ENCODE measurements at regions not wholly inside any gene's neighbourhood (a gene's known extent, or its start where the extent isn't known, plus 50 kb on each side); places are given as distances from the start of the nearest gene placed in this dataset.

DNA sequence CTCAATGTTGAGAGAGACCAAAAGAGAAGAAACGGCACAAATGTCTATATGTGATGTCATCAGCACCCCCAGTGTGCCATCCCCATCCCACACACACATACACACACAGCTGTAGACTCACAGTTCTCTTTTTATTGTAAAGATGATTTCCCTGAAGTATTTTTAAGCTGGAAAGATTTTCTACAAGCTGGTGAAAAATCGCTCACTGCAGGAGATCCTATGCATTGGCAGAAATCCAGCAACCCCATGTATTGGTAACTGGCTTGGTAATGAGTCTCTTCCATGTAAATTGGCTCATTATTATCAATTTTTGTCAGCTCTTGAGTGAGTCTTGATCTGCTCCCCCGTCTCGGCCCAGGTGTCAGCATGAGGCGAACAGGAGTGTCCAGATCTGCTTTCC, 107.1 kb upstream of the UQCRFS1 start:
- H3K4me3 ChIP-seq: no peak overlapping the region
- H3K9me3 ChIP-seq: no peaks in the 10 kb centered on the region
- DNase-seq: no peak
- TF ChIP-seq POLR2AphosphoS5 (IDR thresholded peaks at IDR 0.05) (no peak), EP300 (IDR thresholded peaks at IDR 0.05) (no peak), POLR2A (IDR thresholded peaks at IDR 0.05) (no peak)
- TF ChIP-seq, protein P1, sequence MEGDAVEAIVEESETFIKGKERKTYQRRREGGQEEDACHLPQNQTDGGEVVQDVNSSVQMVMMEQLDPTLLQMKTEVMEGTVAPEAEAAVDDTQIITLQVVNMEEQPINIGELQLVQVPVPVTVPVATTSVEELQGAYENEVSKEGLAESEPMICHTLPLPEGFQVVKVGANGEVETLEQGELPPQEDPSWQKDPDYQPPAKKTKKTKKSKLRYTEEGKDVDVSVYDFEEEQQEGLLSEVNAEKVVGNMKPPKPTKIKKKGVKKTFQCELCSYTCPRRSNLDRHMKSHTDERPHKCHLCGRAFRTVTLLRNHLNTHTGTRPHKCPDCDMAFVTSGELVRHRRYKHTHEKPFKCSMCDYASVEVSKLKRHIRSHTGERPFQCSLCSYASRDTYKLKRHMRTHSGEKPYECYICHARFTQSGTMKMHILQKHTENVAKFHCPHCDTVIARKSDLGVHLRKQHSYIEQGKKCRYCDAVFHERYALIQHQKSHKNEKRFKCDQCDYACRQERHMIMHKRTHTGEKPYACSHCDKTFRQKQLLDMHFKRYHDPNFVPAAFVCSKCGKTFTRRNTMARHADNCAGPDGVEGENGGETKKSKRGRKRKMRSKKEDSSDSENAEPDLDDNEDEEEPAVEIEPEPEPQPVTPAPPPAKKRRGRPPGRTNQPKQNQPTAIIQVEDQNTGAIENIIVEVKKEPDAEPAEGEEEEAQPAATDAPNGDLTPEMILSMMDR (IDR thresholded peaks at IDR 0.05): no peak
- ATAC-seq (ENCODE audit: low FRiP score in 2 of 2): no peak
- WGBS, 2 donors: 68 to 71% methylated on average over 5 of the region's 5 CpGs
- no peaks in the 10 kb centered on the region for H3K4me1 ChIP-seq
- H3K36me3 ChIP-seq: no peaks in the 10 kb centered on the region
- H3K27ac ChIP-seq: no peak overlapping the region
- no peaks in the 10 kb centered on the region for H3K27me3 ChIP-seq

- H3K4me1 ChIP-seq: no peaks in the 10 kb centered on the region
- H3K36me3 ChIP-seq: no peaks in the 10 kb centered on the region
- WGBS, 2 donors: 74 to 90% methylated on average over 7 of the region's 7 CpGs
- no peak for ATAC-seq (ENCODE audit: low FRiP score in 2 of 2)
- H3K27me3 ChIP-seq: no peaks in the 10 kb centered on the region
- no peak for DNase-seq
- no peak overlapping the region for H3K27ac ChIP-seq
- no peak for TF ChIP-seq EP300 (IDR thresholded peaks at IDR 0.05)
- no peak for TF ChIP-seq POLR2AphosphoS5 (IDR thresholded peaks at IDR 0.05)
- TF ChIP-seq, protein P1 (IDR thresholded peaks at IDR 0.05): no peak
- TF ChIP-seq POLR2A (IDR thresholded peaks at IDR 0.05): no peak
- H3K4me3 ChIP-seq: no peak overlapping the region
- no peaks in the 10 kb centered on the region for H3K9me3 ChIP-seq
Observed at GRCh38 chr19:29320618-29321017, 107.7 kb upstream of the UQCRFS1 start.

DNA sequence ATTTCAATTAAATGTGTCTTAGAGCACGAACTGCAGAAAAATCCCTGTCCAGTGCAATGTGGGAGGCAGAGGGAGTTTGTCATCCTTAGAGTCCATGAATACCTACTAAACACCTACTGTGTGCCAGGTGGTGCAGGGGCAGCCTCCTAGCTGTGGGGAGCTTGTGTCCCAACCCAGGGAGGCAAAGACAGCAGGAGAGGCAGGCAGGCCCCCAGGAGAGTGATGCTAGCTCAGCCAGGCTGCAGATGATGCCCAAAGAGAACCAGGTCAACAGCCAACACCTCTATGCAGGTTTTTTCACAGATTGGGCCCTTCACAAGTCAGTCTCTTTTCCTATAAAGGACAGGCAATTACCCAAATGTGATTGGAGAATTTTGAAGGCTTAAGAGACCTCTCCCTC, 108.2 kb upstream of the UQCRFS1 start:
- Histone ChIP-seq H3K27me3 (no peaks in the 10 kb centered on the region), H3K4me1 (no peaks in the 10 kb centered on the region), H3K36me3 (no peaks in the 10 kb centered on the region), H3K9me3 (no peaks in the 10 kb centered on the region), H3K27ac (no peak overlapping the region), H3K4me3 (no peak overlapping the region)
- ATAC-seq (ENCODE audit: low FRiP score in 2 of 2): no peak
- WGBS, 2 donors: 50 to 74% methylated on average over 1 of the region's 1 CpG
- TF ChIP-seq POLR2AphosphoS5 (IDR thresholded peaks at IDR 0.05) (no peak), EP300 (IDR thresholded peaks at IDR 0.05) (no peak), POLR2A (IDR thresholded peaks at IDR 0.05) (no peak)
- TF ChIP-seq, protein P1 (IDR thresholded peaks at IDR 0.05): no peak
- DNase-seq: no peak

GRCh38 chr19:29323021-29323430, 110.1 kb upstream of the UQCRFS1 start:
- Histone ChIP-seq H3K27me3 (no peaks in the 10 kb centered on the region), H3K27ac (no peak overlapping the region), H3K4me1 (no peaks in the 10 kb centered on the region), H3K36me3 (no peaks in the 10 kb centered on the region), H3K4me3 (no peak overlapping the region), H3K9me3 (no peaks in the 10 kb centered on the region)
- DNase-seq (no peak), ATAC-seq (ENCODE audit: low FRiP score in 2 of 2) (no peak)
- TF ChIP-seq POLR2A (IDR thresholded peaks at IDR 0.05) (no peak), POLR2AphosphoS5 (IDR thresholded peaks at IDR 0.05) (no peak), EP300 (IDR thresholded peaks at IDR 0.05) (no peak)
- TF ChIP-seq, protein P1 (IDR thresholded peaks at IDR 0.05): no peak
- 73 to 87% methylated on average over 9 of the region's 9 CpGs for WGBS, 2 donors

DNA sequence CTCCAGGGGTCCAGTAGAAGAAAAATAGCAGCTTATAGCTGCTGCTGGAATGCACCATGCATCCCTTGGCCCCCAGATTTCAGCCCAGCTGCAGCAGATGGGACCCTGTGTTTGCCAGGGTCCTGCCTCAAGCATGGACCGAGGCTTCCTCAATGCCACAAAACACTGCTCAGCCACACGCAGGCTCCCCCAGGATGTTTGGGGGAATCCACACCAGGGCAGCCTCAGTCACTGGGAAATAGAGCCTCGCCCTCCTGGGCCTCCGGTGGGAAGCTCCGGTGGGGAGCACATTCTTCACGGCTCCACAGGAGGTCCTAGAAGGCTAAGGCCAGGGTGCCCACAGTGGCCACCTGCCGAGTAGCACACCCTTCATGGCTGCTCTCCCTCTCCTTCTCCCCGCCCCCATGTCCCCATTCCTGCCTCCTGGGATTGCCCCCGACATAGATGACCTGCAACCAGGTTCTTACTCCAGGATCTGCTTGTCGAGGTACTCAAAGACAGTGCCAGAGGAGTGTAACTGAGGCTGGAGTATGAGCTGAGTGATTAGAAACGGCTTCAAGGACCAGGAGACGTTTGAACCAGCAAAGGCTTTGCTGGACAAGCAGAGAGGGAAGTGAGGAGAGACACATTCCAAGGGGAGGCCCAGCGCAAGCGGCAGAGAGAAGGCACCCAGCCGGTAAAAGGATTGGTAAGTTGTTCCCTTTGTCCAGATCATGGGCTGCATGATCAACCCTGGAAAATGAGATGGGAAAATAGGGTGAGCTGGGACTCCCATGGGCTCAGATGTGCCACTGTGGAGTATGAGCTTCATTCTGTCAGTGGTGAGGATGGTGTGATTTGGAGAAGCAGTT, 110.7 kb upstream of the UQCRFS1 start:
- no peaks in the 10 kb centered on the region for H3K4me1 ChIP-seq
- H3K36me3 ChIP-seq: no peaks in the 10 kb centered on the region
- no peak overlapping the region for H3K27ac ChIP-seq
- no peak overlapping the region for H3K4me3 ChIP-seq
- ATAC-seq (ENCODE audit: low FRiP score in 2 of 2) (no peak), DNase-seq (no peak)
- H3K27me3 ChIP-seq: no peaks in the 10 kb centered on the region
- WGBS, 2 donors: 64 to 68% methylated on average over 10 to 14 of the region's 15 CpGs
- TF ChIP-seq, protein P1 (IDR thresholded peaks at IDR 0.05): no peak
- TF ChIP-seq POLR2A (IDR thresholded peaks at IDR 0.05) (no peak), EP300 (IDR thresholded peaks at IDR 0.05) (no peak), POLR2AphosphoS5 (IDR thresholded peaks at IDR 0.05) (no peak)
- H3K9me3 ChIP-seq: no peaks in the 10 kb centered on the region
